Breast epithelium (tissue), 4 donors: ENCODE measurements at regions not wholly inside any gene's neighbourhood (a gene's known extent, or its start where the extent isn't known, plus 50 kb on each side); places are given as distances from the start of the nearest gene placed in this dataset.

ENCODE experiments used
- DNase-seq, 2 donors: peaks; one replicate each; pipeline ENCODE4 v3.0.0-alpha.2; 2019; ENCODE audit warnings: low spot score in 2 of 2
- H3K27ac ChIP-seq, 2 donors: fragments of 200-600 bp; sonication (generic) in 1 of 2; one replicate each; pipeline ENCODE4 v1.5.1; 2016 to 2019; ENCODE audit warnings: mild to moderate bottlenecking in 1 of 2
- H3K27me3 ChIP-seq, 2 donors: fragments of 200-600 bp; sonication (generic) in 1 of 2; one replicate each; pipeline versions ENCODE4 v1.5.1 to v1.6.0; 2017 to 2019; ENCODE audit warnings: control low read depth in 1 of 2, mild to moderate bottlenecking in 1 of 2
- H3K36me3 ChIP-seq: fragments of 200-600 bp; one replicate; pipeline ENCODE4 v1.5.1; 2019
- H3K4me1 ChIP-seq, 2 donors: fragments of 200-600 bp; sonication (generic); one replicate each; pipeline ENCODE4 v1.5.1; 2016 to 2019; ENCODE audit warnings: control low read depth in 1 of 2
- H3K4me3 ChIP-seq, 3 donors: fragments of 200-600 bp; sonication (generic); 1 replicate in 2 of 3; 2 replicates in 1 of 3; pipeline ENCODE4 v1.5.1; 2016 to 2019; ENCODE audit warnings: mild to moderate bottlenecking in 3 of 3, moderate library complexity in 2 of 3
- H3K9me3 ChIP-seq, 2 donors: fragments of 200-600 bp; sonication (generic) in 1 of 2; one replicate each; pipeline ENCODE4 v1.5.1; 2016 to 2019; ENCODE audit warnings: control low read depth in 1 of 2
- CTCF ChIP-seq, 3 donors: fragments of 450-650 bp; IDR thresholded peaks; one replicate each; pipeline ENCODE4 v1.5.1; 2016 to 2017; ENCODE audit warnings: antibody characterized with exemption in 3 of 3, mild to moderate bottlenecking in 3 of 3, moderate library complexity in 3 of 3
- POLR2A ChIP-seq: fragments of 450-650 bp; IDR thresholded peaks from one replicate; pipeline ENCODE4 v1.6.1; 2016; ENCODE audit warnings: antibody characterized with exemption, mild to moderate bottlenecking, moderate library complexity
- POLR2AphosphoS5 ChIP-seq, 3 donors: sonication (generic); formaldehyde crosslinking; IDR thresholded peaks; one replicate each; pipeline ENCODE4 v1.6.1; 2017; ENCODE audit warnings: antibody characterized with exemption in 3 of 3
- intact Hi-C: fragments of 100-400 bp; cut with DNase I; formaldehyde crosslinking; loops from one replicate; pipeline ENCODE4 v1.15.1; 2023; ENCODE audit warnings: low total_unique reads

GRCh38 chr14:62146030-62146429, 383.8 kb downstream of the SNAPC1 start:
- intact Hi-C loops: no loop called here
- TF ChIP-seq CTCF (IDR thresholded peaks at IDR 0.05): no peak
- no peak for TF ChIP-seq POLR2AphosphoS5 (IDR thresholded peaks at IDR 0.05)
- no peak for TF ChIP-seq POLR2A
- Histone ChIP-seq H3K4me1 (no peaks in the 10 kb centered on the region), H3K27me3 (no peaks in the 10 kb centered on the region), H3K27ac (no peak overlapping the region), H3K9me3 (peaks cover 0 to 12% of the 10 kb centered on the region in 2 donors), H3K4me3 (no peak overlapping the region), H3K36me3 (no peaks in the 10 kb centered on the region)
- DNase-seq: no peak

- TF ChIP-seq POLR2AphosphoS5 (IDR thresholded peaks at IDR 0.05) (no peak), POLR2A (no peak), CTCF (IDR thresholded peaks at IDR 0.05) (no peak)
- Histone ChIP-seq H3K4me1 (no peaks in the 10 kb centered on the region), H3K4me3 (no peak overlapping the region), H3K9me3 (no peaks in the 10 kb centered on the region), H3K27ac (no peak overlapping the region), H3K27me3 (no peaks in the 10 kb centered on the region), H3K36me3 (no peaks in the 10 kb centered on the region)
- intact Hi-C loops: no loop called here
- DNase-seq: no peak
Observed at GRCh38 chr14:62156052-62156451, 393.8 kb downstream of the SNAPC1 start.

- intact Hi-C loops: no loop called here
- no peaks in the 10 kb centered on the region for H3K9me3 ChIP-seq
- no peak for DNase-seq
- H3K4me3 ChIP-seq: no peak overlapping the region
- H3K4me1 ChIP-seq: no peaks in the 10 kb centered on the region
- H3K27me3 ChIP-seq: no peaks in the 10 kb centered on the region
- H3K27ac ChIP-seq: no peak overlapping the region
- no peaks in the 10 kb centered on the region for H3K36me3 ChIP-seq
- TF ChIP-seq POLR2AphosphoS5 (IDR thresholded peaks at IDR 0.05): no peak
- no peak for TF ChIP-seq CTCF (IDR thresholded peaks at IDR 0.05)
- no peak for TF ChIP-seq POLR2A
Observed at GRCh38 chr14:62158779-62159178, 396.6 kb downstream of the SNAPC1 start.

GRCh38 chr14:62159314-62159713, 397.1 kb downstream of the SNAPC1 start:
- Histone ChIP-seq H3K4me3 (no peak overlapping the region), H3K27ac (no peak overlapping the region), H3K9me3 (no peaks in the 10 kb centered on the region), H3K36me3 (no peaks in the 10 kb centered on the region), H3K4me1 (no peaks in the 10 kb centered on the region), H3K27me3 (no peaks in the 10 kb centered on the region)
- TF ChIP-seq POLR2A (no peak), POLR2AphosphoS5 (IDR thresholded peaks at IDR 0.05) (no peak), CTCF (IDR thresholded peaks at IDR 0.05) (no peak)
- DNase-seq: no peak
- intact Hi-C loops: no loop called here

- Histone ChIP-seq H3K27me3 (no peaks in the 10 kb centered on the region), H3K4me1 (no peaks in the 10 kb centered on the region), H3K36me3 (no peaks in the 10 kb centered on the region), H3K27ac (no peak overlapping the region), H3K9me3 (no peaks in the 10 kb centered on the region), H3K4me3 (no peak overlapping the region)
- TF ChIP-seq CTCF (IDR thresholded peaks at IDR 0.05) (peak in 2 of 3 donors; percentile 51 to 63), POLR2AphosphoS5 (IDR thresholded peaks at IDR 0.05) (no peak)
- intact Hi-C loops: no loop called here
- DNase-seq: no peak
Observed at GRCh38 chr14:62162998-62163589, 400.9 kb downstream of the SNAPC1 start.
